ENCODE measurements at regions not wholly inside any gene's neighbourhood (a gene's known extent, or its start where the extent isn't known, plus 50 kb on each side); places are given as distances from the start of the nearest gene placed in this dataset.

GRCh38 chr7:47704936-47705335 lies 123.0 kb upstream of the TNS3 start:
- TF ChIP-seq, protein P1, sequence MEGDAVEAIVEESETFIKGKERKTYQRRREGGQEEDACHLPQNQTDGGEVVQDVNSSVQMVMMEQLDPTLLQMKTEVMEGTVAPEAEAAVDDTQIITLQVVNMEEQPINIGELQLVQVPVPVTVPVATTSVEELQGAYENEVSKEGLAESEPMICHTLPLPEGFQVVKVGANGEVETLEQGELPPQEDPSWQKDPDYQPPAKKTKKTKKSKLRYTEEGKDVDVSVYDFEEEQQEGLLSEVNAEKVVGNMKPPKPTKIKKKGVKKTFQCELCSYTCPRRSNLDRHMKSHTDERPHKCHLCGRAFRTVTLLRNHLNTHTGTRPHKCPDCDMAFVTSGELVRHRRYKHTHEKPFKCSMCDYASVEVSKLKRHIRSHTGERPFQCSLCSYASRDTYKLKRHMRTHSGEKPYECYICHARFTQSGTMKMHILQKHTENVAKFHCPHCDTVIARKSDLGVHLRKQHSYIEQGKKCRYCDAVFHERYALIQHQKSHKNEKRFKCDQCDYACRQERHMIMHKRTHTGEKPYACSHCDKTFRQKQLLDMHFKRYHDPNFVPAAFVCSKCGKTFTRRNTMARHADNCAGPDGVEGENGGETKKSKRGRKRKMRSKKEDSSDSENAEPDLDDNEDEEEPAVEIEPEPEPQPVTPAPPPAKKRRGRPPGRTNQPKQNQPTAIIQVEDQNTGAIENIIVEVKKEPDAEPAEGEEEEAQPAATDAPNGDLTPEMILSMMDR (IDR thresholded peaks at IDR 0.05): no peak
- TF ChIP-seq POLR2A (IDR thresholded peaks at IDR 0.05): no peak

Measured in testis (tissue), 2 donors.